Mammary epithelial cell (primary cell): ENCODE measurements at regions not wholly inside any gene's neighbourhood (a gene's known extent, or its start where the extent isn't known, plus 50 kb on each side); places are given as distances from the start of the nearest gene placed in this dataset.

Experiments
- CTCF ChIP-seq, 2 donors: IDR thresholded peaks in 1 of 2; conservative IDR thresholded peaks in 1 of 2; 2 replicates each; pipeline ENCODE4 v1.5.1; 2011 to 2012; ENCODE audit warnings: inconsistent platforms in 2 of 2, low read length in 2 of 2, mild to moderate bottlenecking in 2 of 2, control low read depth in 1 of 2, low read depth in 1 of 2; ENCODE audit not compliant: insufficient read depth in 1 of 2; ENCODE audit errors: extremely low read depth in 1 of 2
- EZH2 ChIP-seq: IDR thresholded peaks from 2 replicates; pipeline ENCODE4 v1.6.1; 2012; ENCODE audit warnings: low read length, inconsistent platforms, borderline replicate concordance

- TF ChIP-seq CTCF (conservative IDR thresholded peaks at IDR 0.05 in 1 of 2, IDR thresholded peaks at IDR 0.05 in 1 of 2; ENCODE audit: extremely low read depth in 1 of 2, insufficient read depth in 1 of 2, low read depth in 1 of 2, low read length in 2 of 2): no peak
- no peak for TF ChIP-seq EZH2
These were observed 83.3 kb downstream of the INSIG2 start for GRCh38 chr2:118171546-118171945.
